ENCODE measurements at regions not wholly inside any gene's neighbourhood (a gene's known extent, or its start where the extent isn't known, plus 50 kb on each side); places are given as distances from the start of the nearest gene placed in this dataset.

DNA sequence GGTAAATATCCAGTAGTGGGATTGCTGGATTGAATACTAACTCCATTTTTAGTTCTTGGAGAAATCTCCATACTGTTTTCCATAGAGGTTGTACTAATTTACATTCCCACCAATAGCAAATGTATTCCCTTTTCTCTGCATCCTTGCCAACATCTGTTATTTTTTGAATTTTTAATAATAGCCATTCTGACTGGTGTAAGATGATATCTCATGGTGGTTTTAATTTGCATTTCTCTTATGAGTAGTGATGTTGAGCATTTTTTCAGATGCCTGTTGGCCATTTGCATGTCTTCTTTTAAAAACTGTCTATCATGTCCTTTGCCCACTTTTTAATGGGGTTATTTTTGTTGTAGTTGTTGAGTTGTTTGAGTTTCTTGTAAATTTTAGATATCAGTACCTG lies 253.2 kb downstream of the HAO1 start:
- no peak for TF ChIP-seq CTCF (IDR thresholded peaks at IDR 0.05; ENCODE audit: partially characterized antibody, unreplicated experiment)
- Mint-ChIP-seq H3K9me3 (ENCODE audit: unreplicated experiment) (no peaks in the 10 kb centered on the region), H3K4me1 (ENCODE audit: low read depth, unreplicated experiment) (no peaks in the 10 kb centered on the region), H3K27me3 (ENCODE audit: unreplicated experiment) (no peaks in the 10 kb centered on the region), H3K4me3 (ENCODE audit: unreplicated experiment) (no peak overlapping the region), H3K36me3 (ENCODE audit: unreplicated experiment) (no peaks in the 10 kb centered on the region), H3K27ac (ENCODE audit: unreplicated experiment) (no peak overlapping the region)
- DNase-seq, result no peak

DNA sequence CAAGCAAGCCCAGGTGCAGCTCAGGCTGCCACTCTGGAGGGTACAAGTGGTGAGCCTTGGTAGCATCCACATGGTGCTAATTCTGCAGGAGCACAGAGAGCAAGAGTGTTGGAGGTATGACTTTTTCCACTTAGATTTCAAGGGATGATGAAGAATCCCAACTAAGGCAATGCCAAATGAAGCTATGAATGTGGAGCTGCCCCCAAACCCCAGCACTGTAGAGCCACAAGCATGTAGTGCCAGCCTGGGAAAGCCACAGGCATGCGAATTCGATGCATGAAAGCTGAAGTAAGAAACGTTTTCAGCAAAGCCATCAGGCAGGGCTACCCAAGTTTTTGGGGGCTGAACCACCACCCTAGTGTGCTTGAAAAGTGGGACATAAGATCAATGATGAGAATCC lies 251.1 kb downstream of the HAO1 start:
- no peaks in the 10 kb centered on the region for H3K4me1 Mint-ChIP-seq (ENCODE audit: low read depth, unreplicated experiment)
- no peak for DNase-seq
- H3K36me3 Mint-ChIP-seq (ENCODE audit: unreplicated experiment), result no peaks in the 10 kb centered on the region
- no peak for TF ChIP-seq CTCF (IDR thresholded peaks at IDR 0.05; ENCODE audit: partially characterized antibody, unreplicated experiment)
- no peaks in the 10 kb centered on the region for H3K9me3 Mint-ChIP-seq (ENCODE audit: unreplicated experiment)
- H3K27ac Mint-ChIP-seq (ENCODE audit: unreplicated experiment), result no peak overlapping the region
- H3K27me3 Mint-ChIP-seq (ENCODE audit: unreplicated experiment), result no peaks in the 10 kb centered on the region
- no peak overlapping the region for H3K4me3 Mint-ChIP-seq (ENCODE audit: unreplicated experiment)

GRCh38 chr20:7691647-7692269 lies 248.5 kb downstream of the HAO1 start:
- Mint-ChIP-seq H3K9me3 (ENCODE audit: unreplicated experiment) (no peaks in the 10 kb centered on the region), H3K27me3 (ENCODE audit: unreplicated experiment) (no peaks in the 10 kb centered on the region), H3K4me3 (ENCODE audit: unreplicated experiment) (no peak overlapping the region), H3K27ac (ENCODE audit: unreplicated experiment) (no peak overlapping the region), H3K4me1 (ENCODE audit: low read depth, unreplicated experiment) (no peaks in the 10 kb centered on the region), H3K36me3 (ENCODE audit: unreplicated experiment) (no peaks in the 10 kb centered on the region)
- TF ChIP-seq CTCF (IDR thresholded peaks at IDR 0.05; ENCODE audit: partially characterized antibody, unreplicated experiment), result no peak
- DNase-seq, result no peak

DNA sequence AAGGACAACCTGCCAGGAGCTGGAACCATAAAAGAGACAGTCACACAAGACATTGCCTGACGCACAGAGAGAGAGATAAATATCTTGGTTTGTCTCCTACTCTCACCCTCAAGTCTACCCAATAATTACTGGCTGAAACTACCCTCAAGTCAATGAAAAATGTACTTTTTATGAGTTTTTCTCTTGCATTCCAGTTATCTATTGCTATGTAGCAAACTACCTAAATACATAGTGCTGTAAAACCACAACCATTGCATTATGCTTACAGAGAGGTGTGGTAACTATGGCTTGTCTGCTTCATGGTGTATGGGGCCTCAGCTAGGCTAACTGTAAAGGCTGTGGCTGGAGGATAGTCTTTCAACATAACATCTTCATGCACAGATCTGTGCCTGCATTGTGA lies 247.8 kb downstream of the HAO1 start:
- TF ChIP-seq CTCF (IDR thresholded peaks at IDR 0.05; ENCODE audit: partially characterized antibody, unreplicated experiment), result no peak
- no peaks in the 10 kb centered on the region for H3K36me3 Mint-ChIP-seq (ENCODE audit: unreplicated experiment)
- no peak for DNase-seq
- H3K27me3 Mint-ChIP-seq (ENCODE audit: unreplicated experiment), result no peaks in the 10 kb centered on the region
- H3K4me1 Mint-ChIP-seq (ENCODE audit: low read depth, unreplicated experiment), result no peaks in the 10 kb centered on the region
- H3K27ac Mint-ChIP-seq (ENCODE audit: unreplicated experiment), result no peak overlapping the region
- no peak overlapping the region for H3K4me3 Mint-ChIP-seq (ENCODE audit: unreplicated experiment)
- H3K9me3 Mint-ChIP-seq (ENCODE audit: unreplicated experiment), result no peaks in the 10 kb centered on the region

GRCh38 chr20:7693761-7694160 lies 246.5 kb downstream of the HAO1 start:
- Mint-ChIP-seq H3K36me3 (ENCODE audit: unreplicated experiment) (no peaks in the 10 kb centered on the region), H3K4me3 (ENCODE audit: unreplicated experiment) (no peak overlapping the region), H3K9me3 (ENCODE audit: unreplicated experiment) (no peaks in the 10 kb centered on the region), H3K4me1 (ENCODE audit: low read depth, unreplicated experiment) (no peaks in the 10 kb centered on the region), H3K27me3 (ENCODE audit: unreplicated experiment) (no peaks in the 10 kb centered on the region), H3K27ac (ENCODE audit: unreplicated experiment) (no peak overlapping the region)
- DNase-seq, result no peak
- TF ChIP-seq CTCF (IDR thresholded peaks at IDR 0.05; ENCODE audit: partially characterized antibody, unreplicated experiment), result no peak
